HG03521 (cell line): ENCODE measurements at regions not wholly inside any gene's neighbourhood (a gene's known extent, or its start where the extent isn't known, plus 50 kb on each side); places are given as distances from the start of the nearest gene placed in this dataset.
A peak's percentile ranks its signal among the peaks of the same experiment; 100 is the strongest.
"Not testable (repeated sequence)": the region's sequence is repeated elsewhere in the genome, so short reads cannot be mapped to it uniquely, and the experiment has no call there.

Source experiments
- ATAC-seq: cut with Tn5 transposase; IDR thresholded peaks from one replicate; pipeline ENCODE4 v1.9.1; 2021; ENCODE audit warnings: mild to moderate bottlenecking, moderate library complexity; ENCODE audit not compliant: unreplicated experiment

- no peak for ATAC-seq
Measured at GRCh38 chr11:13134066-13134465, 125.0 kb downstream of the RASSF10 start.

GRCh38 chr11:13134886-13135285 lies 125.8 kb downstream of the RASSF10 start:
- ATAC-seq, result no peak

GRCh38 chr11:13135385-13136271 lies 126.5 kb downstream of the RASSF10 start:
- ATAC-seq, result no peak

GRCh38 chr11:13136272-13136596 lies 127.1 kb downstream of the RASSF10 start:
- ATAC-seq, result no peak

GRCh38 chr11:13137844-13138301 lies 128.8 kb downstream of the RASSF10 start:
- no peak for ATAC-seq

GRCh38 chr11:13139085-13139484 lies 130.0 kb downstream of the RASSF10 start:
- ATAC-seq, result not testable (repeated sequence)

- ATAC-seq, result peak; percentile 55
Measured at GRCh38 chr11:13140028-13140870, 131.1 kb downstream of the RASSF10 start.

GRCh38 chr11:13140873-13141655 lies 131.9 kb downstream of the RASSF10 start:
- ATAC-seq, result no peak

GRCh38 chr11:13141731-13142709 lies 132.9 kb downstream of the RASSF10 start:
- ATAC-seq, result no peak

- no peak for ATAC-seq
Measured at GRCh38 chr11:13143486-13144297, 133.9 kb upstream of the BMAL1 start.

GRCh38 chr11:13145461-13145860 lies 132.1 kb upstream of the BMAL1 start:
- ATAC-seq, result no peak

- ATAC-seq, result no peak
Measured at GRCh38 chr11:13149991-13150390, 127.6 kb upstream of the BMAL1 start.

GRCh38 chr11:13150487-13150886 lies 127.1 kb upstream of the BMAL1 start:
- no peak for ATAC-seq

GRCh38 chr11:13152264-13152663 lies 125.3 kb upstream of the BMAL1 start:
- no peak for ATAC-seq

GRCh38 chr11:13152736-13153541 lies 124.7 kb upstream of the BMAL1 start:
- no peak for ATAC-seq

- ATAC-seq, result not testable (repeated sequence)
Measured at GRCh38 chr11:13154374-13154773, 123.2 kb upstream of the BMAL1 start.

GRCh38 chr11:13160346-13160745 lies 117.2 kb upstream of the BMAL1 start:
- no peak for ATAC-seq

GRCh38 chr11:13160806-13161205 lies 116.8 kb upstream of the BMAL1 start:
- ATAC-seq, result no peak
